PC-3 (cell line): ENCODE measurements at regions not wholly inside any gene's neighbourhood (a gene's known extent, or its start where the extent isn't known, plus 50 kb on each side); places are given as distances from the start of the nearest gene placed in this dataset.

Source experiments
- ATAC-seq: fragments of 200-7000 bp; cut with Tn5 transposase; 2 replicates; pipeline ENCODE4 v1.9.1; 2020; ENCODE audit warnings: mild to moderate bottlenecking, moderate library complexity
- BruUV-seq: library from RNA; stranded (reverse); fragments of 400-500 nt; replicated peaks from 2 replicates; lab custom pipeline; 2021; lab: Mats Ljungman, UMichigan
- CTCF ChIA-PET: fragments of 300-600 bp; sonication (Branson Sonifier 250); formaldehyde crosslinking; loops from one replicate; lab custom pipeline; 2022; ENCODE audit warnings: antibody characterized with exemption; lab: Charles Lee
- POLR2A ChIA-PET: fragments of 300-600 bp; sonication (Branson Sonifier 250); formaldehyde crosslinking; loops from one replicate; lab custom pipeline; 2022; ENCODE audit warnings: antibody characterized with exemption; ENCODE audit not compliant: unreplicated experiment; lab: Charles Lee
- DNase-seq: peaks from one replicate; pipeline ENCODE4 v3.0.0-alpha.2; 2015
- H2AFZ ChIP-seq: fragments of 300-600 bp; sonication (generic); 2 replicates; pipeline ENCODE4 v1.6.0; 2016; ENCODE audit warnings: antibody characterized with exemption, low read length
- H3F3A ChIP-seq: fragments of 300-600 bp; sonication (generic); one replicate; pipeline ENCODE4 v1.6.0; 2017; ENCODE audit warnings: antibody characterized with exemption, low read length, control low read depth, mild to moderate bottlenecking; ENCODE audit not compliant: unreplicated experiment
- H3K27ac ChIP-seq: fragments of 300-600 bp; sonication (generic); 2 replicates; pipeline ENCODE4 v1.5.1; 2016; ENCODE audit warnings: mild to moderate bottlenecking, low read length
- H3K27me3 ChIP-seq: fragments of 300-600 bp; sonication (generic); 2 replicates; pipeline ENCODE4 v1.6.1; 2016; ENCODE audit warnings: low read length, mixed read lengths
- H3K36me3 ChIP-seq: fragments of 300-600 bp; sonication (generic); 2 replicates; pipeline ENCODE4 v1.6.1; 2016; ENCODE audit warnings: low read depth, mixed run types, low read length, mixed read lengths
- H3K4me1 ChIP-seq: fragments of 300-600 bp; sonication (generic); 2 replicates; pipeline ENCODE4 v1.5.1; 2016; ENCODE audit warnings: low read length; ENCODE audit not compliant: insufficient read depth
- H3K4me2 ChIP-seq: fragments of 300-600 bp; sonication (generic); 2 replicates; pipeline ENCODE4 v1.6.0; 2016; ENCODE audit warnings: low read length
- H3K4me3 ChIP-seq: fragments of 300-600 bp; sonication (generic); 2 replicates; pipeline ENCODE4 v1.5.1; 2016; ENCODE audit warnings: mild to moderate bottlenecking, low read length, mixed read lengths
- H3K79me2 ChIP-seq: fragments of 300-600 bp; sonication (generic); 2 replicates; pipeline ENCODE4 v1.6.1; 2017; ENCODE audit warnings: low read length, mixed read lengths
- H3K9ac ChIP-seq: fragments of 300-600 bp; sonication (generic); 2 replicates; pipeline ENCODE4 v1.6.0; 2016; ENCODE audit warnings: mild to moderate bottlenecking, low read length
- H3K9me2 ChIP-seq: fragments of 300-600 bp; sonication (generic); replicated peaks from 2 replicates; pipeline ENCODE4 v1.6.1; 2016; ENCODE audit warnings: mixed run types, low read length, mixed read lengths
- H3K9me3 ChIP-seq: fragments of 300-600 bp; sonication (generic); 2 replicates; pipeline ENCODE4 v1.6.1; 2016; ENCODE audit warnings: low read length, mixed read lengths
- H4K20me1 ChIP-seq: fragments of 300-600 bp; sonication (generic); 2 replicates; pipeline ENCODE4 v1.6.1; 2016; ENCODE audit warnings: low read length, mixed read lengths
- CTCF ChIP-seq: fragments of 300-600 bp; sonication (generic); conservative IDR thresholded peaks from 2 replicates; pipeline ENCODE4 v1.5.1; 2017; ENCODE audit warnings: antibody characterized with exemption, low read depth, mild to moderate bottlenecking, low read length
- EZH2 ChIP-seq: fragments of 300-600 bp; sonication (generic); IDR thresholded peaks from one replicate; pipeline ENCODE4 v1.6.1; 2017; ENCODE audit warnings: antibody characterized with exemption, mild to moderate bottlenecking, low read length; ENCODE audit not compliant: unreplicated experiment
- EZH2phosphoT487 ChIP-seq: fragments of 300-600 bp; sonication (generic); IDR thresholded peaks from 2 replicates; pipeline ENCODE4 v1.6.1; 2018; ENCODE audit warnings: mild to moderate bottlenecking, antibody characterized with exemption, low read length, borderline replicate concordance
- intact Hi-C: fragments of 100-400 bp; cut with micrococcal nuclease; formaldehyde crosslinking; loops from 2 replicates; pipeline ENCODE4 v1.9.0; 2023

GRCh38 chr16:86632206-86632605, 53.9 kb downstream of the FOXL1 start:
- CTCF ChIA-PET = interaction anchor here (0.6 kb wide), 1 partner anchor 819 kb away, joined by 4 read pairs; no protein-coding TSS in a partner anchor
- TF ChIP-seq CTCF = no peak
- TF ChIP-seq EZH2 = no peak
- TF ChIP-seq EZH2phosphoT487 = no peak

GRCh38 chr16:86632944-86633343, 54.6 kb downstream of the FOXL1 start:
- no peak for ATAC-seq
- CTCF ChIA-PET = no interaction called here

More at GRCh38 chr16:86632206-86632605, 53.9 kb downstream of the FOXL1 start:
- H3K4me1 ChIP-seq = peaks cover 31% of the 10 kb centered on the region
- H3K27me3 ChIP-seq = no peaks in the 10 kb centered on the region
- no peaks in the 10 kb centered on the region for H3K79me2 ChIP-seq
- peak overlapping the region; percentile 11; the same call in 1 of the 2 replicates for H2AFZ ChIP-seq
- TSS peak; percentile 94 for BruUV-seq
- H3K4me3 ChIP-seq = peak overlapping the region; percentile 22
- peak overlapping the region; percentile 81 for H3K9ac ChIP-seq
- peak overlapping the region; percentile 63 for H3K4me2 ChIP-seq
- peak; percentile 30 for ATAC-seq
- H3K9me3 ChIP-seq = no peaks in the 10 kb centered on the region
- intact Hi-C loops = no loop called here
- H3K36me3 ChIP-seq = no peaks in the 10 kb centered on the region
- POLR2A ChIA-PET = interaction anchor here (1.0 to 2.7 kb wide), 3 partner anchors 32 to 56 kb away, joined by 4 to 20 read pairs (median 4); no protein-coding TSS in a partner anchor
- H3F3A ChIP-seq = no peaks in the 10 kb centered on the region
- peak; percentile 42 for DNase-seq
- peak overlapping the region; percentile 98 for H3K27ac ChIP-seq
- no peaks in the 10 kb centered on the region for H4K20me1 ChIP-seq
- H3K9me2 ChIP-seq = no peaks in the 10 kb centered on the region

More at GRCh38 chr16:86632944-86633343, 54.6 kb downstream of the FOXL1 start:
- H3K9me3 ChIP-seq = no peaks in the 10 kb centered on the region
- intact Hi-C loops = no loop called here
- H3K4me2 ChIP-seq = peak overlapping the region; percentile 63; the same call in 1 of the 2 replicates
- H3K4me3 ChIP-seq = no peak overlapping the region
- peaks cover 31% of the 10 kb centered on the region for H3K4me1 ChIP-seq
- BruUV-seq = no TSS peak
- no peaks in the 10 kb centered on the region for H3F3A ChIP-seq
- no peaks in the 10 kb centered on the region for H4K20me1 ChIP-seq
- TF ChIP-seq CTCF (no peak), EZH2phosphoT487 (no peak), EZH2 (no peak)
- no peaks in the 10 kb centered on the region for H3K9me2 ChIP-seq
- no peak for DNase-seq
- POLR2A ChIA-PET = interaction anchor here (1.0 to 2.7 kb wide), 2 partner anchors 32 to 56 kb away, joined by 4 to 20 read pairs; no protein-coding TSS in a partner anchor
- no peak overlapping the region for H2AFZ ChIP-seq
- H3K27ac ChIP-seq = peak overlapping the region; percentile 98
- H3K79me2 ChIP-seq = no peaks in the 10 kb centered on the region
- no peaks in the 10 kb centered on the region for H3K27me3 ChIP-seq
- H3K36me3 ChIP-seq = no peaks in the 10 kb centered on the region
- H3K9ac ChIP-seq = peak overlapping the region; percentile 81
